Activated effector memory CD4-positive, alpha-beta T cell treated with anti-CD3 and anti-CD28 coated beads, Interleukin-2, amount 50 U/mL, for 16 hours (primary cell): ENCODE measurements at regions not wholly inside any gene's neighbourhood (a gene's known extent, or its start where the extent isn't known, plus 50 kb on each side); places are given as distances from the start of the nearest gene placed in this dataset.
"Not testable (repeated sequence)": the region's sequence is repeated elsewhere in the genome, so short reads cannot be mapped to it uniquely, and the experiment has no call there.

ENCODE experiments used
- DNase-seq: peaks from one replicate; pipeline ENCODE4 v3.0.0-alpha.2; 2020

GRCh38 chr4:63226229-63226628 lies 1183.0 kb downstream of the TECRL start:
- no peak for DNase-seq

GRCh38 chr4:63222466-63222865 lies 1186.8 kb downstream of the TECRL start:
- DNase-seq, result no peak

GRCh38 chr4:63221477-63221876 lies 1187.8 kb downstream of the TECRL start:
- no peak for DNase-seq

- no peak for DNase-seq
These were observed 1190.4 kb downstream of the TECRL start for GRCh38 chr4:63218856-63219255.

- no peak for DNase-seq
These were observed 1195.2 kb downstream of the TECRL start for GRCh38 chr4:63214076-63214475.

- DNase-seq, result no peak
These were observed 1197.3 kb downstream of the TECRL start for GRCh38 chr4:63211776-63212479.

GRCh38 chr4:63211375-63211774 lies 1197.9 kb downstream of the TECRL start:
- no peak for DNase-seq

- not testable (repeated sequence) for DNase-seq
These were observed 1216.2 kb downstream of the TECRL start for GRCh38 chr4:63193029-63193428.

GRCh38 chr4:63171341-63171740 lies 1237.9 kb downstream of the TECRL start:
- no peak for DNase-seq

- no peak for DNase-seq
These were observed 1238.3 kb downstream of the TECRL start for GRCh38 chr4:63170923-63171322.

- DNase-seq, result no peak
These were observed 1239.4 kb downstream of the TECRL start for GRCh38 chr4:63169836-63170235.

GRCh38 chr4:63155561-63155960 lies 1253.7 kb downstream of the TECRL start:
- no peak for DNase-seq

GRCh38 chr4:63123441-63123840 lies 1285.8 kb downstream of the TECRL start:
- DNase-seq, result no peak

- DNase-seq, result no peak
These were observed 1286.3 kb downstream of the TECRL start for GRCh38 chr4:63122955-63123354.

GRCh38 chr4:63106600-63106999 lies 1302.7 kb downstream of the TECRL start:
- DNase-seq, result no peak

GRCh38 chr4:63105839-63106238 lies 1303.4 kb downstream of the TECRL start:
- DNase-seq, result no peak

GRCh38 chr4:63090641-63091040 lies 1318.6 kb downstream of the TECRL start:
- DNase-seq, result no peak

- DNase-seq, result no peak
These were observed 1324.2 kb downstream of the TECRL start for GRCh38 chr4:63085091-63085490.

- DNase-seq, result no peak
These were observed 1328.3 kb downstream of the TECRL start for GRCh38 chr4:63080934-63081333.

- DNase-seq, result no peak
These were observed 1345.5 kb downstream of the TECRL start for GRCh38 chr4:63063760-63064159.

GRCh38 chr4:63062891-63063290 lies 1346.4 kb downstream of the TECRL start:
- not testable (repeated sequence) for DNase-seq

GRCh38 chr4:63049726-63050125 lies 1359.5 kb downstream of the TECRL start:
- no peak for DNase-seq

GRCh38 chr4:63049278-63049677 lies 1360.0 kb downstream of the TECRL start:
- no peak for DNase-seq

GRCh38 chr4:63036159-63036866 lies 1372.9 kb downstream of the TECRL start:
- DNase-seq, result no peak

- no peak for DNase-seq
These were observed 1379.9 kb downstream of the TECRL start for GRCh38 chr4:63029380-63029779.
